AG10803 (cell line): ENCODE measurements at regions not wholly inside any gene's neighbourhood (a gene's known extent, or its start where the extent isn't known, plus 50 kb on each side); places are given as distances from the start of the nearest gene placed in this dataset.
"Not testable (repeated sequence)": the region's sequence is repeated elsewhere in the genome, so short reads cannot be mapped to it uniquely, and the experiment has no call there.

Source experiments
- DNase-seq: peaks from one replicate; pipeline ENCODE4 v3.0.0; 2010; ENCODE audit warnings: low read depth
- H3K4me3 ChIP-seq: 2 replicates; pipeline ENCODE4 v1.5.1; 2011; ENCODE audit warnings: mild to moderate bottlenecking, low read length, control low read depth
- CTCF ChIP-seq: conservative IDR thresholded peaks from 2 replicates; pipeline ENCODE4 v1.5.1; 2011; ENCODE audit warnings: mild to moderate bottlenecking, low read length, control low read depth, inconsistent platforms

- DNase-seq = no peak
- H3K4me3 ChIP-seq = no peak overlapping the region
- no peak for TF ChIP-seq CTCF
These were observed 94.9 kb upstream of the PRSS1 start for GRCh38 chr7:142654398-142654797.

- DNase-seq = no peak
- H3K4me3 ChIP-seq = no peak overlapping the region
- TF ChIP-seq CTCF = no peak
These were observed 101.5 kb upstream of the PRSS1 start for GRCh38 chr7:142647749-142648148.

GRCh38 chr7:142646386-142647140 is 102.7 kb upstream of the PRSS1 start:
- TF ChIP-seq CTCF = no peak
- no peak overlapping the region for H3K4me3 ChIP-seq

GRCh38 chr7:142645777-142646176 is 103.5 kb upstream of the PRSS1 start:
- no peak for TF ChIP-seq CTCF
- DNase-seq = no peak
- H3K4me3 ChIP-seq = no peak overlapping the region

More at GRCh38 chr7:142646386-142647140, 102.7 kb upstream of the PRSS1 start:
- DNase-seq = no peak

- no peak for DNase-seq
- no peak overlapping the region for H3K4me3 ChIP-seq
- TF ChIP-seq CTCF = no peak
These were observed 107.0 kb upstream of the PRSS1 start for GRCh38 chr7:142642316-142642715.

GRCh38 chr7:142641252-142641651 is 108.0 kb upstream of the PRSS1 start:
- DNase-seq, H3K4me3 ChIP-seq: not testable (repeated sequence)

- no peak for TF ChIP-seq CTCF
- H3K4me3 ChIP-seq = no peak overlapping the region
- DNase-seq = no peak
These were observed 110.7 kb upstream of the PRSS1 start for GRCh38 chr7:142638581-142638980.
